NCI-H1694 treated with DMSO at 0.1 percent for 48 hours (cell line): ENCODE measurements at regions not wholly inside any gene's neighbourhood (a gene's known extent, or its start where the extent isn't known, plus 50 kb on each side); places are given as distances from the start of the nearest gene placed in this dataset.

Experiments
- DNase-seq: peaks from one replicate; lab custom pipeline; 2025; lab: John Stamatoyannopoulos, UW

DNA sequence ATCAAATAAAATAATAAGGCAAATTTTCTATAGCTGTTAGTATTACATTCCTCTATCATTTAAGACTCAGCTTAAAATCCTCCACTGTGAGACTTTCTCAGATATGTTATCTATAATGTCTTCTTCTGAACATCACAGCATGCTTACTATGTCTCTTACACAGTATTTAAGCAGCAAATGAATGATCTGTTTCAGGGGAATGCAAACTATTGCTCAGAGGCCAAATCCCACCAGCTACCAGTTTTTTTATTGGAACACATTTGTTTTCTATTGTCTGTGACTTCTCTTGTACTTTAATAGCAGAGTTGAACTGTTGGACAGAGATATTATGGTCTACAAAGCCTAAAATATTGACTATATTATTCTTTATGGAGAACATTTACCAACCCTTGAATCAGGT is 59.6 kb downstream of the C3orf38 start:
- no peak for DNase-seq

DNA sequence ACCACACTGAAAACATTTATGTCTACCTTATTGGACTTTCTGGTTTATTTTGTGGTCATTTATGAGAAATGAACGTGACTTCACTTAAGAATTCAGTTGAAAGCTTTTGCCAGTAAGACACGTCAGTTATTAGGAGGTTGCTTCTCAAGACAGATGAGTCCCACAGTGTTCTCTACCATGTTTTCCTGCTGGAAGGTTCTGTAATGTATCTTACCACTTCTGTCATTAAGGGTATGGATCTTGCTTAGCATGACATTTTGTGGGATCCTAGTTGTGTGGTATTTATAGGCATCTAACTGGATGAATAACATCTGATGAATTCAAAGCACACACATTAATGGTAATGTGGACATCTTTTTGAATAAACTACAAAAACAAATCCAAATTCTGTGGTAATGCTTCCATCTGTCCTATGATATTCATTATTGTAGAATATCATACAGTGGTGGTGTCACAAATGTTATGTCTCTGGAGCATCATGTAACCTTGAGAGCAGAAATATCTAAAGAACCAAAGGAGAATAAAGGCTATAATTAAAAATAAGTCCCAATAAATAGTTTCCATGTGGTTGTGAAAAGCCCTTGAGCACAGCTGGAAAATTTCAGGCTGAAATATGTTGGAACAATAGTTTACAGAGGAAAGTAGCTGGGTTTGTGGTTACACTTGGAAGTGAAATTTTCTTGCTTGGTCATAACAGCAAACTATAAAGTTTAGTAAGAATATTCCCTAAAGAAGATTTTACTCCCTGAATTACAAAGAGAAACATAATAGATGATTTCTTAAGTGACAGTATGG is 61.5 kb downstream of the C3orf38 start:
- no peak for DNase-seq

DNA sequence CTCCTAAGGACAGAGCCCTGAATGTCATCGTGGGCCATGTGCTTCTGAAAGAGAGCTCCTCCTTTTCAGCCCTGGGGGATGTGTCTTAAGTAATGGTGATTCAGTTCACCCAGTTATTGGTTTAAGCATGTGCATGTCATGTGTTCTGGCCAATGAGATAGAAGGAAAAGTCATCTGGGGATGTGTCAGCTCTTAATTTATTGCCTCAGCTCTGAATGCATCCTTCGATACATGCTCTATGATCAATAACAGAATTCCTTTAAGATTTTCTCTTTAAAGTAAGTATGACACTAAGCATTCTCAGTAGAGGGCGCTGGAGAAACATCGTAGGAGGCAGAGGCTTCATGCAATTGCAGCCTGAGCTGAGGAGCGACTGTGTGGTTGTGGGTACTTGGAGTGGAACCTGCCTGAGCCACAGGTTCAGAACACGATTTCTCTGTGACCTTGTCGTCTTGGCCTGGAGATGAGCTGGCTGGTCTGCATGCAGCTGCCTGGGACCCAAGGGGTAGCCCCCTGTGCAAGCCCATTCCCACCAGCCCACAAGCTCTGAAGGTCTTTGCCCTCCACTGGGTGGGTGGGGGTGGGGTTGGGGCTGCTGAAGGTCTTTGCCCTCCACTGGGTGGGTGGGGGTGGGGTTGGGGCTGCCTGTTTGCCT is 69.5 kb downstream of the C3orf38 start:
- peak; percentile 14 for DNase-seq

DNA sequence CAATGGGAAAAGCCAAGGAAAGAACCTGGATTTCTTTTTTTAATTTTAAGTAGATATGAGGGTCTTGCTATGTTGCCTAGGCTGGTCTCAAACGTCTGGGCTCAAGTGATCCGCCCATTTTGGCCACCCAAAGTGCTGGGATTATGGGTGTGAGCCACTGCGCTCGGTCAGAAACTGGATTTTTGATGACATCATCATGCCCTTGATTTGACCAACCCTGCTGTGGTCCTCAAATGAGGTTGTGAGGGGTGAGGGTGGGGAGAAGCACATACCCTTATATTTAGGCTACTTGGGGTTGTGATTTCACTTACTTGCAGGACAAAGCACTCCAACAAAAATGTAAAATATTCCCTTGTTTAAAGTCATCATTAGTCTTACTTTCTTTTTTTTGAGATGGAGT is 70.4 kb downstream of the C3orf38 start:
- DNase-seq = no peak

DNA sequence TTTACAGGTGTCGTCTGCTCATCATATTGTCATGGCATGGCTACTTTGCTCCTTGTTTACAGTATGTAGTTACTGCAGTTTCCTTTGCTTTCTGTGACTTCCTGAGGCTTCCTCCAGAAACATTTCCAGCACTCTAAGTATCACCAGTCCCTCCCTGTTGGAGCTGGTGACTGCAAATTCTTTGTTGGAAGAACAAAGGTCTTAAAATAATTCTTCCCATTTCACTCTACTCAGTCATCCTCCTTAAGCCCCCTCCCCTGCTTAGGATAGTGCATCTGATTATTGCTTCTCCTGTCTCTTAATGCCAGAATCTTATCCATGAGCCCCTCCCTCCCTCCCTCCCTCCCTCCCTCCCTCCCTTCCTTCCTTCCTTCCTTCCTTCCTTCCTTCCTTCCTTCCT is 72.0 kb downstream of the C3orf38 start:
- DNase-seq = no peak

DNA sequence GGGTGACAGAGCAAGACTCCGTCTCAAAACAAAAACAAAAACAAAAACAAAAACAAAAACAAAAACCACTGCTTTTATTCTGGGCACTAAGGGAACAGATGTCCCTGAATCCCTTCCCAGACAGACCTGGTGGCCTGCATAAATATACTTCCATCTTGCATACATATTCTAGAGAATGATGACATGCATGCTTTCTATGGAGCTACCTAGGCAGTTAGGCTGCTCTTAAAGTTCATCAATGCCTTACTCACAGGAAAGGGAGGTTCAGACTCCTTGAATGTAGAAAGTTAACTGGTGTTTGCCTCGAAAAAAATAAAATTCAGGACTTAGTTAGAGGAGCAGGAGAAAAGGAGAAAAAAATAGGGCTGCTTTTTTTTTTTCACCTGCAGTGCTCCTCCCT is 72.6 kb downstream of the C3orf38 start:
- DNase-seq = no peak

DNA sequence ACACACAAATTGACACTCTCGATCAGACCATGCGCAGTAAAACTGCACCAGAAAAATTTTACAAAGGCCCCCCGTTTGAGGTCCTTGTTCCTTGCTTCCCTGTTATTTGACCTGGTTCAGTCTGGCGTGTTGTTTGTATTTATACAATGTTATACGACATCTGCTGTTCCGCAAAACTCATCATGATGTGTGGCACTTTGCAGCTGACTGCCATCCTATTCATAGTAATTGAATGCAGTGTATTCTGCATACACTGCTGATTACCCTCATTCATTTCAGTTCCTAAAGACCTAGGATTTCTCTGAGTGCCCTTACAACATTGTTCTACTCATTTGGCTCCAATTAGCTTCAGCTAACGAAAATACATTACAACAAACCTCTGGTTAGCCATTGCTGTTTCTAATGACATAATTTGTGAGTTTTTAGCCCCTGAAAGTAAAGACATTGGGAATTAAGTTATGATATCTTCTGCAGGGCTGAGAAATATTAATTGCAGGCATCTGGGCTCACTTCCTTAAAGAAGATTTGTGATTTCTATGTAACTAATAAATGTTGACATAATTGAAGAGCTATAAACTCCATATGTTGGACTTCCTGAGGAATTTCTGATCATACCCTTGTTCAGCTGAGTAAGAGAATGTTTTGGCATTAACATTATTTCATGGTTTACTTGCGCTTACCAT is 75.7 kb downstream of the C3orf38 start:
- DNase-seq = no peak

DNA sequence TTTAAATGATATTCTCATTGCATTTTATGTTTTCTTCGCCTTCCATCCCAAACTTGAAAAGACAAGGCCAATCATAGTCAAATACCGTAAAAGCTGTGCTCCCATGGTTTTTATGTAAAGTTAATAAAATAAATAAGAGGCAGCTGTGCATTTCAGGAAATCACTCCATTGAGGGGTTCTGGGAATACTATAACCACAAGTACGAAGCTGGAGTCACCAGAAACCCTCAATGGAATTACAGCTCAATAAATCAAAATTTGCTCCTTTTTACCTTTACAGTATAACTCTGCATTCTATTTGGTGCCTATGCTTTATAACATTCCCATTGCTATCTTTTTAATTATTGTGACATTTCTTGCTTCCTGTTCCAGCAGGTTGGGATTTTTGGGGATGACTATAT is 77.2 kb downstream of the C3orf38 start:
- no peak for DNase-seq

DNA sequence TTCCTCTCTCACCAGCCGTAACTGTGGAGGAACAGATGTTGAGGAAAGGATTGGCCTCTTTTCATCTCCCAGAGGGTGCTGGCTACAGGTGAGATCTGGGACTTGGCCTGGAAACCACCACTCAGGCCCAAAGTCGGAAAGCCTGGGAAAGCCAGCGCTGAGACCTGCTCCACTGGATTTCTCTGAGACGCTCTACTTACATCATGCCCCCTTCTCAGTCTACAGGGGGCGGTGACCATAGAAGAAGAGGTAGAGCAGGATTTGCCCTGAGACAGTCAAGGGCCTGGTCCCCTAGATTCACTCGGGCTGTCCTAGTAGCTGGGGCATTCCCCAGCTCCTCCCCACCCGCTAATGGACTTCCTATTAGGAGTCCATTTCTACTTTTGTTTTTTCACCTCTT is 80.9 kb downstream of the C3orf38 start:
- no peak for DNase-seq

DNA sequence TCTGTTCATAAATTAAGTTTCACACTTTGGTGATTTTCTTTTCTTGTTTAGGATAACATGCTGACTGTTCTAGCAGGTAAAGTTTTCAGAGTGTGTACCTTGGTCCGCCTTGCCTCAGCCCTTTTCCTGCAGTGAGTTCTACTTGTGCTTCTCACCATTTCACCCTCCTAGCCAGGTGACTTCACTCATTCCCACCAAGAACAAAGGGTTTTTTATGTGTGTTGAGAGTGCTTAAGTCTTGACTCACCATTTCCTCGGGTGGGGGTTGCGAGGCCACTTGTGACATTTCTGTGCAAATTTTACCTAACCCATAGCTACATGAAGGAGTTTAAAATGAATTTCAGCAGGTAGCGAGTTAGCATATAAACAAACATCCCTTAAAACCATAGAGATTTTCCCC is 81.4 kb downstream of the C3orf38 start:
- no peak for DNase-seq

DNA sequence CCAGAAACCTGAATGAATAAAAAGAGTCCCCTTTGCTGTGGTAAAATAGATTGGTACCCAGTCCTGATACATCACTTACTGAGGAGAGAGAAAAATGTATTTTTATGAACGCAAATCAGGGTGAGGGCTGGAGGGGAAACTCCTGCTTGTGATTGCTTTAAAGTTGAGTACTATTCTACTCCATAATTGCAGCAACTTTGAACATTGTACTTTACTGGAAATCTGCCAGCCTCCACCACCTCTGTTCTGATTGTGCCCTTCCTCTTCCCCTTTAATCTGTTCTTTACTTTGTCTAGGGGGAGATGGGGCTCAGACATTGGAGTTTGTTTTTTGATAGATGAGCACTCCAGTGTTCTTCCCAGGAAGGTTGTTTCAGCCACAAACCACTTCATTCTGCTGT is 81.9 kb downstream of the C3orf38 start:
- no peak for DNase-seq

DNA sequence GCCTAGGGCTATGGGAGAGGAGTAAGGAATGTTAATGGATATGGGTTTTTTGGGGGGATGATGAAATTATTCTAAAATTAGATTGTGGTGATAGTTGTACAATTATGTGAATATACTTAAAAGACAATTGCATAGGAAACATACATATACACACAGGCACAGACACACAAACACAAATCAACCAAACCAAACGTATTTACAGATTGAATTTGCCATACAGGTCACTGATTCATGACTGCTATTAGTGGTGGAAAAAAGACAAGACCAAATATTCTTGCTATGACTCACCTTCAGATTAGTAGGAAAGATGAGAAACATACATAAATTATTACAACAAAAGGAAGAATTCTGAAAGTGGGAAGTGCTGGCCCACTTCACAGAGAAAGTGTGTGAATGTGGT is 85.3 kb downstream of the C3orf38 start:
- no peak for DNase-seq

DNA sequence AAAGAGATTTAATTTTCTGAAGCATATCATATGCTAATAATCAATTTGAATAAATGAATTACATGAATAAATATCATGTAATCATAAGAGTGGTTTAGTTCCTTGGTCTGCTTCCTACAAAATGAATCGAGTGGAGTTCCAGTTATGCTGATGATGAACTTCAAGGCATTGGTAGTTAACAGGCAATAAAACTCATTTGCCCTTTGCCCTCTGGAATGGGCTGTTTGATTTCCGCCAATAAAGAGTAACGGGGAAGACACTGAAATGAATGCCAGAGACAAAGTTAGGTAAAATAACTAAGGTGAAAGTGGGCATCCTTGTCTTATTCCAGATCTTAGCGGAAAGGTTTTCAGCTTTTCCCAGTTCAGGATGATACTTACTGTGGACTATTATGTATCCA is 90.1 kb downstream of the C3orf38 start:
- no peak for DNase-seq

DNA sequence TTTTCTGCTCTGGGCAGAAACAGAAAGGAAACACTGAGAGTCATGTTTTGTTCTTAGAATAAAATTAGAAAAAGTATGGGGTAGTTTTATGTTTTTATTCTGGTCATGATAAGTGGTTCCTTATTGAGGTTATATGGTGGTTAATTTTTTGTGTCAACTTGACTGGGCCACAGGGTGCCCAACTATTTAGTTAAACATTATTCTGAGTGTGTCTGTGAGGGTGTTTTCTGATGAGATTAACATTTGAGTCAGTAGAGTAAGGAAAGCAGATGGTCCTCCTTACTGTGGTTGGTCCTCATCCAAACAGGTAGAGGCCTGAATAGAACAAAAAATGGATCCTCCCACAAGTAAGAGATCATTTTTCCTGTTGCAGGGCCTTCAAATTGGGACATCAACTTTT is 98.9 kb downstream of the C3orf38 start:
- DNase-seq = no peak

DNA sequence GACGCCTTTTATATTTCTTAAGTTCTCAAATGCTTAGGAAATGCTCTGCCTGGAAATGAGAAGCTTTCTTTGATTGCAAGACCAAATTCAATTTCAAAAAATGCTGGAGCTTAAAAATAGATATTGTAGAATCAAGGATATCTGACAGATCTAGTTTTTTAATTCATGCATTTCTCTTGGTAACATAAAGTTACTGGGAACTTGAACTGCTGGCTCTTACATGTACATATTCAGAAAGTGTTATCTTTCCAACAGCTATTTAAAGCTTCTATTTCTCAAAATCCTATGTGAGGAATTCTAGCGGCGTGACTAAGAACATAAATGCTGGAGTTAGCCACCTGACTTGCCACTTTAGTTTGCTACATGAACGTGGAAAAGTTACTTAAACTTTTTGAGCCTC is 109.3 kb downstream of the C3orf38 start:
- no peak for DNase-seq

DNA sequence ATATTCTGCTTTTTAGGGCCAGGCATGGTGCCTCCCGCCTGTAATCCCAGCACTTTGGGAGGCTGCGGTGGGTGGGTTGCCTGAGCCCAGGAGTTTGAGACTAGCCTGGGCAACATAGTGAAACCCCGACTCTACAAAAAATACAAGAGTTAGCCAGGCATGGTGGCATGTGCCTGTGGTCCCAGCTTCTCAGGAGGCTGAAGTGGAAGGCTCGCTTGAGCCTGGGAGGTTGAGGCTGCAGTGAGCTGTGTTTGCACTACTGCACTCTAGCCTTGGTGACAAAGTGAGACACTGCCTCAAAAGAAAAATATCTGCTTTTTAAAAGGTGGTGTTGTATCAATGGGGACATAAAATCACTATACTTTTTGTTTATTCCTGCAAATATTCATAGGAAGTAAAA is 112.8 kb downstream of the C3orf38 start:
- no peak for DNase-seq

DNA sequence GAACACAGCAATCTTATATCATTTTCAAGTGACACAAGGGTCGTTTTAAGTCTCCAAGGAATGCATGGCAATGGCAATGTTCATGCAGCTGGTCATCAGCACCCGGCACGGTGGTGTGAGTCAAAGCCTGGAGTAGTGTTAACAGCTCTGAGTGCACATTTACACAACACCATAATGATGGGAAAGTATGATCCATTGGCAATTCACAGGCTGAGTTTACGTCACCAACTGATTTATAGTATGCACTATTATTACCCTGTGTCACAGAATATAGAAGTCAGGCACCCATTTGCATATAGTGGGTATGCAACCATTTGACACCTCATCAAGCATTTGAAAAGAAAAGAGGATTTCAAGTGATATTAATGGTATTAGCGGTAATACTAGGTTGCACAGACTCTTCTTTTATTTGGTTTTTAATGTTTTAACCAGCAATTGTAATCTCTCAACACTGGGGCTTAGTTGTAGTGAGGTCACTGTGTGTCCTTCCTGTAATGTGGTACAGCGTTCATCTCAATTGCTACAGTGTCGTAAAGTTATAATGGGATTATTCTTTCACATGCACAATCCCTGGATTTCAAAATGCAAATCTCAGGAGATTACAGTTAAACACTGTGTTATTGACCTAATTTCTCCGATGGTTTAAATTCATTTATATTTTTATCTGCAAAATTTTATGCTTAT is 113.8 kb downstream of the C3orf38 start:
- no peak for DNase-seq

DNA sequence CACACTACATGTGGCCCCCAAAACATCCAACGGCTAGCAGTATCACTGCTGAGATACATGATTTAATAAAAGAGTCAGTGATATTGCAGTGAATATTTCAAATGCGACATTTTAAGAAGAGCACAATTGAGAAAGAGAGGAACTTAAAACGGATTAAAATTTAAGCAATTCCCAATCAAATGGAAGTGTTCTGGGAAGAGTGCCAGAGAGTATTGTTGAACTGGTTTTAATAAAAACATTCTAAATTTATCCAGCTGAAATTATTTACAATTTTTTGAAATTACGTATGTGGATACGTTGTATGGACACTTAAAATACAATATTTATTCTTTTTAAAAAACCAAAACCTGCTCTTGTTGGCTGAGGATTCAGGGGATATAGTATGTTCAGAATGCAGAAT is 117.7 kb downstream of the C3orf38 start:
- DNase-seq = no peak

DNA sequence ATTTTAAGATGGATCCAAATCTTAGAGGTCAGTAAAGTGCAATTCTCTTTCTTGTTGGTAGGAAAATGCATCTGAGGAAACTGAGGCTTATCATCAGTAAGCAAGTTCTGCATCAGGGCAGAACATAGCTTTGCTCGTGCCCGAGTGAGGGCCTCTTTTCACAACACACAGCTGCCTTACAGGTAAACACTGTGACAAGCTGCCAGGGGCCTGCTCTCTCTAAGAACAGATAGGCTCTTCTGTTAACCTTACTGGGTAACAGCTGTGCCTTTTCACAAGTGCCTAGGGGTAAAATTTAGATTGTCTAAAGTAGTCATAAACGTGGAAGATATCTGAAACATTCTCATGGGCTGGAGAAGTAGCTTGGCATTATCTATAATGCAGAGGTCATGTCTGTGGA is 118.1 kb downstream of the C3orf38 start:
- DNase-seq = no peak

DNA sequence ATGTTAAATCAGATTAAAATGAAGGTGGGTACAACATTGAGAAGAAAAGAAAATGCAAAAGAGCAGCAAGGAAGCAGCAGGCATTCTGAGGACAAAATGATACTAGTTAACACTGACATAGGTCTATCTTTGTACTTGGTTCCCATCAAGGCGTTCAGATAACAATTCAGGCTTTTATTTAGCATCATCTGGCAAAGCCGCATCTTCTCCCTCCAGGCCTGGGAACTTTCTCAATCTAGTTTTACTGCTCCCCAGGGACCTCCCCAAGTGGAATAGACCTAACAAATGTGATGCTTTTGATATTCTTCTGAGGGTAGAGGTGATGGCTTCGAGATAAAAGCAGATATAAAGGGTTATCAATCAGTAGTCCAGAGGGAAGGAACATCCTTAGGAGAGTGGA is 130.6 kb downstream of the C3orf38 start:
- no peak for DNase-seq

DNA sequence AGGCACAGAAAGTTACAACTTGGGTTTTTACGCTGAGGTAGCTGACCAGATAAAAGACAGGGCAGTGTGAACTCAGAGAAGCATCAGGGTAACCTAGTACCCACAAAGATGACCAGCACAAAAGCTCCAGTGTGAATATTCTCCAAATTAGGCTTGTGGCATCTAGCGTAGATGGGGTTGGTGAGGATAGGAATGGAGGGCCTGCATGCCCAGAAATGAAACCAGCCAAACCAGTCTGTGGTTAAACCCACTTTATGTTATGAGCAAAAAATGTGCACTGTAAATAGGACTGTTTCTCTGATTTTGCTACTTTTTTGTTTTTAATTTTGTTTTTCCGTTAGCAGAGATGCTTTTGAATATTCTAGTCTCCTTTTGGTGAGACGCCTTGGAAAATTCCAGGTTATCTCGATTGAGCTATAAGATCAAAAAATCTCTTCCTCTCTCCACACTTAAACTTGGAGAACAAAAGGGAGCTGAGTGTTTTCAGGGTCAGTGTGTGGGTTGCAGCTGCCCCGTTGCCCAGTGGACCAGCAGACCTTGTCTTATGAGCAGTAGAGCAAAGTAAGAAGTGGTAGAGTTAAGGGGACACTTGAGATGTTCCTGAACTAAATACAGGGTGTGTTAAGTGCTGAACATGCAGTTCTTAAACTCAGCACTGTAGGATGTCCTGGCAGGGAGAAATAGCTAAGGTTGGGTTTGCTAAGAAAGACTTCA is 132.9 kb downstream of the C3orf38 start:
- DNase-seq = no peak

DNA sequence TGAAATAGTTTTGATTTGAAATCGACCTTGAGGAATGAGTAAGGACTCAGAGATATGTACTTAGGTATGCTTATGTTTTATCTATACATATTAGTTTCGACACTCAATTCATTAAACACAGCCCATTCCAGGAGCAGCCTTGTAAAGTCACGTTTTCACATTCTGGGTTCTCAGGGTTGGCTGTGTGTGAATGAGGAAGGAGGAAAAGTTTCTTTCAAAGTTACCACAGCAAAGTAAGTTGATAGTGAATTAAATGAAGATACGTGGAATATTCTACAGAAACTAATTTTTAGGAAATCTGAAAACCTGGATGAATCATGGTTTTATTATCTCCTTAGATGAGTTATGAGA is 133.5 kb downstream of the C3orf38 start:
- DNase-seq = no peak
